B cell (primary cell): ENCODE measurements at regions not wholly inside any gene's neighbourhood (a gene's known extent, or its start where the extent isn't known, plus 50 kb on each side); places are given as distances from the start of the nearest gene placed in this dataset.

Source experiments
- ATAC-seq: fragments of 200-7000 bp; cut with Tn5 transposase; one replicate; pipeline ENCODE4 v1.10.0; 2021; ENCODE audit warnings: low read depth, mild to moderate bottlenecking, moderate number of reproducible peaks, moderate library complexity
- CTCF ChIA-PET: fragments of 350-600 bp; sonication (Branson Sonifier 250); formaldehyde crosslinking; loops from one replicate; lab custom pipeline; 2021; ENCODE audit warnings: antibody characterized with exemption, inconsistent platforms; lab: Charles Lee
- POLR2A ChIA-PET: fragments of 350-600 bp; sonication (Branson Sonifier 250); formaldehyde crosslinking; loops from one replicate; lab custom pipeline; 2021; ENCODE audit warnings: antibody characterized with exemption; lab: Charles Lee
- DNase-seq: peaks from one replicate; pipeline ENCODE4 v3.0.0; 2013
- H2AFZ ChIP-seq: 2 replicates; pipeline ENCODE4 v1.6.1; 2012; ENCODE audit warnings: mild to moderate bottlenecking, low read depth, low read length; ENCODE audit not compliant: insufficient read depth, poor library complexity, severe bottlenecking
- H3K27ac ChIP-seq, 2 donors: 1 replicate in 1 of 2; 2 replicates in 1 of 2; pipeline ENCODE4 v1.5.1; 2012 to 2013; ENCODE audit warnings: low read length in 2 of 2, mild to moderate bottlenecking in 2 of 2, moderate library complexity in 1 of 2
- H3K27me3 ChIP-seq, 4 experiments: fragments of 200-600 bp in 1 of 4; sonication (generic) in 1 of 4; replicated peaks in 1 of 4; 1 replicate in 2 of 4; 2 replicates in 2 of 4; pipeline versions ENCODE4 v1.6.1 to v1.7.0; 2013 to 2016; ENCODE audit warnings: low read length in 3 of 4, mild to moderate bottlenecking in 2 of 4, mixed read lengths in 1 of 4, moderate library complexity in 1 of 4; ENCODE audit not compliant: insufficient read depth in 4 of 4, control insufficient read depth in 3 of 4; ENCODE audit errors: control extremely low read depth in 1 of 4
- H3K36me3 ChIP-seq, 2 experiments: replicated peaks in 1 of 2; 1 replicate in 1 of 2; 2 replicates in 1 of 2; pipeline versions ENCODE4 v1.6.1 to v1.7.1; 2013; ENCODE audit warnings: low read length in 1 of 2; ENCODE audit not compliant: insufficient read depth in 2 of 2, control insufficient read depth in 1 of 2; ENCODE audit errors: control extremely low read depth in 1 of 2, extremely low read depth in 1 of 2
- H3K4me1 ChIP-seq, 2 donors: fragments of 200-600 bp in 1 of 2; sonication (generic) in 1 of 2; 1 replicate in 1 of 2; 2 replicates in 1 of 2; pipeline versions ENCODE4 v1.5.1 to v1.6.1; 2013 to 2017; ENCODE audit warnings: low read length in 2 of 2; ENCODE audit not compliant: control insufficient read depth in 2 of 2, insufficient read depth in 2 of 2
- H3K4me2 ChIP-seq: replicated peaks from 2 replicates; pipeline ENCODE3; 2012; ENCODE audit warnings: mild to moderate bottlenecking, low read depth, low read length; ENCODE audit not compliant: poor library complexity, severe bottlenecking
- H3K4me3 ChIP-seq, 5 experiments: fragments of 200-600 bp in 1 of 5; sonication (generic) in 1 of 5; 1 replicate in 3 of 5; 2 replicates in 2 of 5; pipeline versions ENCODE4 v1.5.1 to v1.7.0; 2011 to 2016; ENCODE audit warnings: low read length in 4 of 5, mild to moderate bottlenecking in 4 of 5, low read depth in 2 of 5, control low read depth in 1 of 5, moderate library complexity in 1 of 5; ENCODE audit not compliant: insufficient read depth in 1 of 5; ENCODE audit errors: control extremely low read depth in 1 of 5, extremely low read depth in 1 of 5
- H3K79me2 ChIP-seq: fragments of 200-600 bp; sonication (generic); one replicate; pipeline ENCODE4 v1.6.0; 2016; ENCODE audit warnings: low read length; ENCODE audit not compliant: control insufficient read depth, insufficient read depth
- H3K9ac ChIP-seq: fragments of 200-600 bp; sonication (generic); 2 replicates; pipeline ENCODE4 v1.6.1; 2017; ENCODE audit warnings: mild to moderate bottlenecking, low read length, moderate library complexity
- H3K9me3 ChIP-seq, 3 donors: one replicate each; pipeline versions ENCODE4 v1.6.1 to v1.7.1; 2013; ENCODE audit warnings: low read length in 2 of 3; ENCODE audit not compliant: control insufficient read depth in 2 of 3, insufficient read depth in 1 of 3; ENCODE audit errors: control extremely low read depth in 1 of 3
- H4K20me1 ChIP-seq: 2 replicates; pipeline ENCODE4 v1.6.0; 2012; ENCODE audit warnings: mild to moderate bottlenecking, low read length; ENCODE audit not compliant: insufficient read depth, control insufficient read depth, poor library complexity, severe bottlenecking
- H3K27ac Mint-ChIP-seq: one replicate; pipeline ENCODE4 v1.8.0; 2021; ENCODE audit warnings: mixed read lengths
- H3K27me3 Mint-ChIP-seq: one replicate; pipeline ENCODE4 v1.8.0; 2021; ENCODE audit warnings: mixed read lengths
- H3K4me1 Mint-ChIP-seq: one replicate; pipeline ENCODE4 v1.8.0; 2021; ENCODE audit warnings: mixed read lengths
- H3K4me3 Mint-ChIP-seq: one replicate; pipeline ENCODE4 v1.8.0; 2021; ENCODE audit warnings: mixed read lengths
- H3K9me3 Mint-ChIP-seq: one replicate; pipeline ENCODE4 v1.8.0; 2022; ENCODE audit warnings: mixed read lengths; ENCODE audit not compliant: insufficient read depth
- CTCF ChIP-seq: fragments of 200-600 bp; IDR thresholded peaks from one replicate; pipeline ENCODE4 v1.8.0; 2022; ENCODE audit warnings: antibody characterized with exemption, mild to moderate bottlenecking
- EZH2 ChIP-seq: IDR thresholded peaks from 2 replicates; pipeline ENCODE4 v1.6.1; 2012; ENCODE audit warnings: borderline replicate concordance, low read depth, mild to moderate bottlenecking, moderate library complexity, low read length; ENCODE audit not compliant: insufficient read depth, poor library complexity, severe bottlenecking
- WGBS: methylation state at CpG from one replicate; pipeline ENCODE4 v1.1.5; 2013; ENCODE audit warnings: missing lambda C conversion rate; ENCODE audit not compliant: insufficient coverage; 5-methylcytosine and 5-hydroxymethylcytosine counted together
- intact Hi-C: fragments of 100-400 bp; cut with micrococcal nuclease; formaldehyde crosslinking; loops from one replicate; pipeline ENCODE4 v1.10.0; 2022

DNA sequence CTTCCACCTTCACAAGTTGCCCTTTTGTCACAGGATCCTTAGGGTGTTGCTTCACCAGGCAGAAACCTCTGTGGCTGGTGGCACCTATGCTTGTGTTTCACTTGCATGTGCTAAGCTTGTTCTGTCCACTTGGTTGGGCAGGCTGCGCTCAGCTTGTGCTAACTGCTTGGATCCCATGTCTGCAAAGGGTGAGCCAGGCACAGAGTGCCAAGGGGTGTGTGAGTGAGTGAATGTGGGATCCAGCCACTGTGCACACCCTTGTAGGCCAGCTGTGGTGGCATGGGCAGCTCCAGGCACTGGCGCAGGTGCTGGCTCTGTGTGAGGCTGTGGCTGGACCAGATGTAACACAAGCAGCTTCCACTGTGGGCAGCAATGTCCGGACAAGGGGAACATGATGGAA lies 728.7 kb upstream of the ROBO1 start:
- TF ChIP-seq CTCF (no peak), EZH2 (no peak)
- H3K27me3 Mint-ChIP-seq: no peaks in the 10 kb centered on the region
- POLR2A ChIA-PET: no interaction called here
- H3K9me3 Mint-ChIP-seq: peaks cover 12% of the 10 kb centered on the region
- Histone ChIP-seq H3K79me2 (no peaks in the 10 kb centered on the region), H3K27ac (no peak overlapping the region), H3K27me3 (no peaks in the 10 kb centered on the region), H3K4me1 (no peaks in the 10 kb centered on the region), H2AFZ (no peak overlapping the region), H3K36me3 (no peaks in the 10 kb centered on the region), H3K9ac (no peak overlapping the region), H3K4me3 (no peak overlapping the region), H3K4me2 (no peak overlapping the region), H3K9me3 (peaks cover 0 to 16% (median 3%) of the 10 kb centered on the region in 3 donors), H4K20me1 (no peaks in the 10 kb centered on the region)
- ATAC-seq: no peak
- no peaks in the 10 kb centered on the region for H3K4me1 Mint-ChIP-seq
- intact Hi-C loops: no loop called here
- CTCF ChIA-PET: no interaction called here
- WGBS: 93% methylated on average over 3 of the region's 3 CpGs
- no peak overlapping the region for H3K27ac Mint-ChIP-seq
- no peak for DNase-seq
- H3K4me3 Mint-ChIP-seq: no peak overlapping the region

GRCh38 chr3:80492162-80492561 lies 724.4 kb upstream of the ROBO1 start:
- Histone ChIP-seq H3K27me3 (no peaks in the 10 kb centered on the region), H4K20me1 (no peaks in the 10 kb centered on the region), H3K9ac (no peak overlapping the region), H3K27ac (no peak overlapping the region), H3K4me2 (no peak overlapping the region), H3K36me3 (no peaks in the 10 kb centered on the region), H3K4me3 (no peak overlapping the region), H3K79me2 (no peaks in the 10 kb centered on the region), H2AFZ (no peak overlapping the region), H3K9me3 (peaks cover 0 to 9% (median 2%) of the 10 kb centered on the region in 3 donors), H3K4me1 (no peaks in the 10 kb centered on the region)
- DNase-seq: no peak
- Mint-ChIP-seq H3K4me1 (no peaks in the 10 kb centered on the region), H3K9me3 (peaks cover 8% of the 10 kb centered on the region), H3K27me3 (no peaks in the 10 kb centered on the region), H3K4me3 (no peak overlapping the region), H3K27ac (no peak overlapping the region)
- CTCF ChIA-PET: no interaction called here
- TF ChIP-seq CTCF (no peak), EZH2 (no peak)
- intact Hi-C loops: no loop called here
- ATAC-seq: no peak
- POLR2A ChIA-PET: no interaction called here
